H4 (cell line): ENCODE measurements at regions not wholly inside any gene's neighbourhood (a gene's known extent, or its start where the extent isn't known, plus 50 kb on each side); places are given as distances from the start of the nearest gene placed in this dataset.

Experiments
- DNase-seq: peaks from one replicate; pipeline ENCODE4 v3.0.0-alpha.2; 2015; ENCODE audit warnings: low spot score

- DNase-seq = no peak
Observed at GRCh38 chr13:74413482-74413881, 279.3 kb upstream of the KLF12 start.

GRCh38 chr13:74409551-74409950 is 275.3 kb upstream of the KLF12 start:
- no peak for DNase-seq

GRCh38 chr13:74406420-74406819 is 272.2 kb upstream of the KLF12 start:
- DNase-seq = no peak

- no peak for DNase-seq
Observed at GRCh38 chr13:74398599-74398998, 264.4 kb upstream of the KLF12 start.

- DNase-seq = no peak
Observed at GRCh38 chr13:74389056-74389455, 254.9 kb upstream of the KLF12 start.

- DNase-seq = no peak
Observed at GRCh38 chr13:74388626-74389025, 254.4 kb upstream of the KLF12 start.

GRCh38 chr13:74372511-74372910 is 238.3 kb upstream of the KLF12 start:
- no peak for DNase-seq

- no peak for DNase-seq
Observed at GRCh38 chr13:74367193-74367592, 233.0 kb upstream of the KLF12 start.

- DNase-seq = no peak
Observed at GRCh38 chr13:74361274-74361673, 227.1 kb upstream of the KLF12 start.

- no peak for DNase-seq
Observed at GRCh38 chr13:74346960-74347359, 212.8 kb upstream of the KLF12 start.

- DNase-seq = no peak
Observed at GRCh38 chr13:74338341-74338740, 204.1 kb upstream of the KLF12 start.

- DNase-seq = no peak
Observed at GRCh38 chr13:74336546-74336945, 202.3 kb upstream of the KLF12 start.

- DNase-seq = no peak
Observed at GRCh38 chr13:74335370-74335769, 201.2 kb upstream of the KLF12 start.

GRCh38 chr13:74329962-74330361 is 195.8 kb upstream of the KLF12 start:
- DNase-seq = no peak

GRCh38 chr13:74325106-74325505 is 190.9 kb upstream of the KLF12 start:
- peak; percentile 24 for DNase-seq

- DNase-seq = no peak
Observed at GRCh38 chr13:74324338-74324737, 190.1 kb upstream of the KLF12 start.

- no peak for DNase-seq
Observed at GRCh38 chr13:74322562-74322961, 188.4 kb upstream of the KLF12 start.

- DNase-seq = no peak
Observed at GRCh38 chr13:74320282-74320681, 186.1 kb upstream of the KLF12 start.

- no peak for DNase-seq
Observed at GRCh38 chr13:74316547-74316946, 182.3 kb upstream of the KLF12 start.

GRCh38 chr13:74306496-74306895 is 172.3 kb upstream of the KLF12 start:
- peak; percentile 22 for DNase-seq

GRCh38 chr13:74305876-74306275 is 171.7 kb upstream of the KLF12 start:
- no peak for DNase-seq

GRCh38 chr13:74301258-74301935 is 167.2 kb upstream of the KLF12 start:
- DNase-seq = no peak

- DNase-seq = no peak
Observed at GRCh38 chr13:74300162-74300561, 166.0 kb upstream of the KLF12 start.

GRCh38 chr13:74299721-74300120 is 165.5 kb upstream of the KLF12 start:
- DNase-seq = no peak
